HepG2 (cell line): ENCODE measurements at regions not wholly inside any gene's neighbourhood (a gene's known extent, or its start where the extent isn't known, plus 50 kb on each side); places are given as distances from the start of the nearest gene placed in this dataset.

Experiments used
- SMAD9 ChIP-seq: sonication (generic); formaldehyde crosslinking; IDR thresholded peaks from 2 replicates; pipeline ENCODE4 v1.5.1; 2020; ENCODE audit warnings: mild to moderate bottlenecking, missing genetic modification reagents
- ZBTB8A ChIP-seq: sonication (generic); formaldehyde crosslinking; IDR thresholded peaks from 2 replicates; pipeline ENCODE4 v1.4.0; 2020; ENCODE audit warnings: mild to moderate bottlenecking, low read depth, missing genetic modification reagents, borderline replicate concordance
- ZNF556 ChIP-seq: sonication (generic); formaldehyde crosslinking; IDR thresholded peaks from 2 replicates; pipeline ENCODE4 v1.4.0; 2020; ENCODE audit warnings: mild to moderate bottlenecking, missing genetic modification reagents, borderline replicate concordance
- ZNF687 ChIP-seq: sonication (generic); formaldehyde crosslinking; IDR thresholded peaks from 2 replicates; pipeline ENCODE4 v1.5.1; 2020; ENCODE audit warnings: mild to moderate bottlenecking, missing genetic modification reagents, moderate library complexity
- TF ChIP-seq, protein P1 (sequence below): sonication (generic); formaldehyde crosslinking; IDR thresholded peaks from 2 replicates; pipeline ENCODE4 v1.4.0; 2020; ENCODE audit warnings: missing genetic modification reagents
- TF ChIP-seq, protein P2 (sequence below): sonication (generic); formaldehyde crosslinking; IDR thresholded peaks from 2 replicates; pipeline ENCODE4 v1.5.0; 2020; ENCODE audit warnings: mild to moderate bottlenecking, missing genetic modification reagents
- TF ChIP-seq, protein P3 (sequence below): sonication (generic); formaldehyde crosslinking; IDR thresholded peaks from 2 replicates; pipeline ENCODE4 v1.4.0; 2020; ENCODE audit warnings: mild to moderate bottlenecking, missing genetic modification reagents

DNA sequence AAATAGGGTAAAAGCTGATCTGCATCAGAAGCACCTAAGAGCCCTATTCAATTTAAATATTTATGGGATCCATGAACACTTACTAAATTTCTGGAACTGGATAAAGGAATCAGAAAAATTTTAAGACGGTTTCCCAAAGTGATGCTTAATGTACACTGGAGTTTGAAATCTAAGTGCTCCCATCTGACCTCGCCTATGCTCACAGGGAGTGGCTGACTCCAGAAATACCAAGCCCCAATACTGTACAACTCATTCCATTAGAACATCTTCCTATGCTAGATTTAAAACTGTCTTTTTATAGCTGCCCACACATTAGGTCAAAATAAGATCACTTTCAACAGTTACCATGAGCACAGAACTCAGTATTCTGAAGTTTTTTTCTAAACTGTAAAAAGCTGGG is 1214.6 kb downstream of the CDH11 start (continued):
- TF ChIP-seq ZNF687 (CRISPR knock-in tag) (no peak), ZNF556 (CRISPR knock-in tag) (no peak), SMAD9 (no peak), ZBTB8A (CRISPR knock-in tag) (no peak)
- TF ChIP-seq, protein P1, sequence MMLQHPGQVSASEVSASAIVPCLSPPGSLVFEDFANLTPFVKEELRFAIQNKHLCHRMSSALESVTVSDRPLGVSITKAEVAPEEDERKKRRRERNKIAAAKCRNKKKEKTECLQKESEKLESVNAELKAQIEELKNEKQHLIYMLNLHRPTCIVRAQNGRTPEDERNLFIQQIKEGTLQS, result no peak
- TF ChIP-seq, protein P2, sequence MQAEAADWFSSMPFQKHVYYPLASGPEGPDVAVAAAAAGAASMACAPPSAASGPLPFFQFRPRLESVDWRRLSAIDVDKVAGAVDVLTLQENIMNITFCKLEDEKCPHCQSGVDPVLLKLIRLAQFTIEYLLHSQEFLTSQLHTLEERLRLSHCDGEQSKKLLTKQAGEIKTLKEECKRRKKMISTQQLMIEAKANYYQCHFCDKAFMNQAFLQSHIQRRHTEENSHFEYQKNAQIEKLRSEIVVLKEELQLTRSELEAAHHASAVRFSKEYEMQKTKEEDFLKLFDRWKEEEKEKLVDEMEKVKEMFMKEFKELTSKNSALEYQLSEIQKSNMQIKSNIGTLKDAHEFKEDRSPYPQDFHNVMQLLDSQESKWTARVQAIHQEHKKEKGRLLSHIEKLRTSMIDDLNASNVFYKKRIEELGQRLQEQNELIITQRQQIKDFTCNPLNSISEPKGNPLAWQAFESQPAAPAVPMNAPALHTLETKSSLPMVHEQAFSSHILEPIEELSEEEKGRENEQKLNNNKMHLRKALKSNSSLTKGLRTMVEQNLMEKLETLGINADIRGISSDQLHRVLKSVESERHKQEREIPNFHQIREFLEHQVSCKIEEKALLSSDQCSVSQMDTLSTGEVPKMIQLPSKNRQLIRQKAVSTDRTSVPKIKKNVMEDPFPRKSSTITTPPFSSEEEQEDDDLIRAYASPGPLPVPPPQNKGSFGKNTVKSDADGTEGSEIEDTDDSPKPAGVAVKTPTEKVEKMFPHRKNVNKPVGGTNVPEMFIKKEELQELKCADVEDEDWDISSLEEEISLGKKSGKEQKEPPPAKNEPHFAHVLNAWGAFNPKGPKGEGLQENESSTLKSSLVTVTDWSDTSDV (CRISPR knock-in tag), result no peak
- TF ChIP-seq, protein P3, sequence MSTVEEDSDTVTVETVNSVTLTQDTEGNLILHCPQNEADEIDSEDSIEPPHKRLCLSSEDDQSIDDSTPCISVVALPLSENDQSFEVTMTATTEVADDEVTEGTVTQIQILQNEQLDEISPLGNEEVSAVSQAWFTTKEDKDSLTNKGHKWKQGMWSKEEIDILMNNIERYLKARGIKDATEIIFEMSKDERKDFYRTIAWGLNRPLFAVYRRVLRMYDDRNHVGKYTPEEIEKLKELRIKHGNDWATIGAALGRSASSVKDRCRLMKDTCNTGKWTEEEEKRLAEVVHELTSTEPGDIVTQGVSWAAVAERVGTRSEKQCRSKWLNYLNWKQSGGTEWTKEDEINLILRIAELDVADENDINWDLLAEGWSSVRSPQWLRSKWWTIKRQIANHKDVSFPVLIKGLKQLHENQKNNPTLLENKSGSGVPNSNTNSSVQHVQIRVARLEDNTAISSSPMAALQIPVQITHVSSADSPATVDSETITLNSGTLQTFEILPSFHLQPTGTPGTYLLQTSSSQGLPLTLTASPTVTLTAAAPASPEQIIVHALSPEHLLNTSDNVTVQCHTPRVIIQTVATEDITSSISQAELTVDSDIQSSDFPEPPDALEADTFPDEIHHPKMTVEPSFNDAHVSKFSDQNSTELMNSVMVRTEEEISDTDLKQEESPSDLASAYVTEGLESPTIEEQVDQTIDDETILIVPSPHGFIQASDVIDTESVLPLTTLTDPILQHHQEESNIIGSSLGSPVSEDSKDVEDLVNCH (CRISPR knock-in tag), result no peak
